IPS-NIHi7 (cell line): ENCODE measurements at regions not wholly inside any gene's neighbourhood (a gene's known extent, or its start where the extent isn't known, plus 50 kb on each side); places are given as distances from the start of the nearest gene placed in this dataset.
"Not testable (repeated sequence)": the region's sequence is repeated elsewhere in the genome, so short reads cannot be mapped to it uniquely, and the experiment has no call there.

Experiments
- DNase-seq: peaks from one replicate; pipeline ENCODE4 v3.0.0; 2012; ENCODE audit warnings: mixed read lengths; ENCODE audit errors: extremely low spot score

GRCh38 chr15:53843869-53844569 is 84.6 kb upstream of the WDR72 start:
- DNase-seq = no peak

- DNase-seq = no peak
These were observed 83.7 kb upstream of the WDR72 start for GRCh38 chr15:53843166-53843565.

DNA sequence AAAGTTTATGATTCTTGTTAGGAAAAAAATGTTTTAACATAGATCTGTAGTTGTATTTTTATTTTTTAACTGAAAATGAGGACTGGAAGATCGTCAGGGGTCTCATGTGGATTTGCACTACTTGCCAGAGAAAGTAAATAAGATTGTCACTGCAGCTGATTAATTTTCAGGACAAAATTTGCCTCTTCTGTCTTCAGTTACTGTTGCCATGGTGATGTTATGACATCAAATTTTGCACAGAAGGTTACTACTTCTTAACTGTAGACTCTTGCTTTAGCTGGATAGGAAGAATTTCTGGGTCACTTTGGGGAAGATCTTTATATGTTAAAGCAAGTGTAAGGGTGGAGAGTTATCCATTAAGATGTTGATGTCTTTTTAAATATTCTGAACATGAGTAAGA is 82.2 kb upstream of the WDR72 start:
- no peak for DNase-seq

- DNase-seq = no peak
These were observed 81.2 kb upstream of the WDR72 start for GRCh38 chr15:53840681-53841080.

DNA sequence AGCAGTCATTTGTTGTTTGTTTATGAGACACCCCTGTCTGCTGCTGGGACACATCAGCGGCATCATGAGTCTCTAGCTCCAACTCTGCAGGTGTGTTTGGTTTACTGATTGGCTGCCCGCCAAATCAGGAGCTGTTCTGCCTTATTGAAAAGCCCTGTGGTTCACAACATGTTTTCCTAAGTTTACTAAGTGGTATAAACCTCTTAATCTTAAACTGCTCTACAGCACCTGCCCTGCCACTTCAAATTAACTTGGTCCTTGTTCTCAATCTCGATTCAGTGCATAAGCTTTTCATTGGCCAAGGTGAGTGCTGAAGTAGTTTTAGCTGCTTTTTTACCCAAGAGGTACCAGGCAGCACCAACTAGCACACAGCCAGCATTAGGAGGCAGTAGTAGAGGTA is 77.8 kb upstream of the WDR72 start:
- no peak for DNase-seq

DNA sequence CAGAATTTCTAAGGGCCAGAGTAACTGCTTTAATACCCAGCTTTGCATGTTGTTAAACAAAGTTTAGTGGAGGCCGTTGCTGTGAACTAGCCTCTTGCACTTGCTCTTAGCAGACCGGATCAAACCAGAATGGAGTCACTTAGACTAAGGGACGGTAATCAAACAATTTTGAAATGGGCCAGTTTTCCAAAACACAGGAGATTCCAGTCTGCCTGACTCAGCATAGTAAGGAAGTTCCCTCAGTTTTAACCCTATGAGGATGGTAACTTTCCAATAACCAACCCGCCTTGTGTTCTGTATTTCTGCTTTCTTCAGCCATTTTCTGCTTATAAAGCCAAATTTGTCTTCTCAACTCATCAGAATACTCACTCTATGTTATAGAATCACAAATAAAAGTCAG is 77.2 kb upstream of the WDR72 start:
- no peak for DNase-seq

DNA sequence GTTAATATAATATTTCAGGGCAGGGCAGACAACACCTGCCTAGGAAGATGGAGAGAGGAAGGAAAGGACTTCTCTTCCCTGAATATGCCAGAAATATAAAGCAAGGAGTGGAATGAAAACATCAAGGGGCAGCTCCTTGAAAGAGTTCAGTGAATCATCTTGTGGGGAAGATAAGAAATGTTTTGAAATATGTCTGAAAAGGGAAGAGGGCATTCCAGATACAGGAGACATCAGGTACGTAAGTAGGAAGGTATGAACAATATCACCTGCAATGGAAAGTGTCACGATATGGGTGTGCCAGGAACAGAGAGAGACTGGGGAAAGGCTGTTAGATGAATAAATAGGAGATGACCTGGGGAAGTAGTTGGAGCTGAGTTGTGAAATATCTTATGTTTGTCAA is 75.8 kb upstream of the WDR72 start:
- no peak for DNase-seq

GRCh38 chr15:53834214-53834613 is 74.8 kb upstream of the WDR72 start:
- DNase-seq = no peak

DNA sequence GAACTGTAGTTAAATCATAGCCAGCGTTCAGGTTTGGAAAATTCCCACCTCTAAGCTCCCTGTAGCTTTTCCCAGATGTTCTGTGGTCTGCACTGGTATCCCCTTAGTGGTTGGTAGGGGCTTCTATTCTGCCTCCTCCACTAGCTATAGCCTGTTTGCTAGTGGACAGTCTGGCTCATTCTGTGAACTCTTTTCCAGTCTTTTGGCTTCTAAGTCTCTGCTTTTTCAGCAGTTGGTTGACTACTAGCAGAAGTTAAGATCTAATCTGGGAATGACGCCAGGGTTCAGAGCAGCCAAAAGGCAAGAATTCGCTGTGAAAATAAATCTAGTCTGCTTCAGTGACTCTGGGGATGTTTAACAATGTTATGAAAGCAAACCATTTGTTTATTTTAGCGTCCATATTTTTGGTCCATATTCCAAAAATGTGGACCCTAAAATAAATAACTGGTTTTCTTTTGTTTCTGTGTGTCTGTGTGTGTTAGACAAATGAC is 73.7 kb upstream of the WDR72 start:
- DNase-seq = no peak

GRCh38 chr15:53831907-53832770 is 72.7 kb upstream of the WDR72 start:
- DNase-seq = no peak

GRCh38 chr15:53830707-53831386 is 71.4 kb upstream of the WDR72 start:
- no peak for DNase-seq

- DNase-seq = no peak
These were observed 70.5 kb upstream of the WDR72 start for GRCh38 chr15:53829923-53830459.

GRCh38 chr15:53829471-53829870 is 70.0 kb upstream of the WDR72 start:
- DNase-seq = no peak

- no peak for DNase-seq
These were observed 67.9 kb upstream of the WDR72 start for GRCh38 chr15:53827355-53827754.

GRCh38 chr15:53811530-53811929 is 52.1 kb upstream of the WDR72 start:
- DNase-seq = peak; percentile 23

GRCh38 chr15:53810306-53810705 is 50.8 kb upstream of the WDR72 start:
- not testable (repeated sequence) for DNase-seq
